Prostate gland (tissue), 2 donors: ENCODE measurements at regions not wholly inside any gene's neighbourhood (a gene's known extent, or its start where the extent isn't known, plus 50 kb on each side); places are given as distances from the start of the nearest gene placed in this dataset.

ENCODE experiments used
- POLR2A ChIP-seq: fragments of 450-650 bp; IDR thresholded peaks from one replicate; pipeline ENCODE4 v1.6.1; 2016; ENCODE audit warnings: antibody characterized with exemption, mild to moderate bottlenecking
- POLR2AphosphoS5 ChIP-seq: sonication (generic); formaldehyde crosslinking; IDR thresholded peaks from one replicate; pipeline ENCODE4 v1.6.1; 2017; ENCODE audit warnings: antibody characterized with exemption
- TF ChIP-seq, protein P1 (sequence below), 4 experiments: fragments of 200-600 bp in 2 of 4; fragments of 450-650 bp in 2 of 4; sonication (generic) in 2 of 4; IDR thresholded peaks; 1 replicate in 3 of 4; 2 replicates in 1 of 4; pipeline ENCODE4 v1.5.1; 2016 to 2019; ENCODE audit warnings: antibody characterized with exemption in 4 of 4, mild to moderate bottlenecking in 2 of 4, moderate library complexity in 2 of 4

DNA sequence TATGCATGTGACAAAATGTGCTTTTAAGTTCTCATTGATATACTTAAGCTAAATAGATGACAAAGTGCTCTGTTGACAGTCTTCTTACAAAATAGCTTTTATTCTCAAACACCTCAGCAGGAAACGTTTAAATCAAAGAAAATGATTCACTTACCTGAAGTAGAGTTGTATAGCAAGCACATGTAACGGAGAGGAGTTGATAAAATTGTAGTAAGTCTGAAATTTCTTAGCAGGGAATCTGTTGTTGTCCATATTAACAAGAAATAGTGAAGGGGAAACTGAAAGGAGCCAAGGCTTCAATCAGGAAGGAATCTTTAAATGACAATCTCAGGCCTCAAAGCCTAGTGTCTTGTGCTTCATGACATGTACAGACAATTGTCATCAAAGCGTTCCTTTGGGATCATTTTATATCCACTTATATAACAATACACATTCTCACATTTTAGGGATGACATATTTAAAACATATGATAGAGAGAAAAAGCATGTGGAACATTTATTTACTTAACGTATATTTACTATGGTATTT lies 2010.2 kb upstream of the IGFBP7 start:
- no peak for TF ChIP-seq POLR2A
- TF ChIP-seq, protein P1, sequence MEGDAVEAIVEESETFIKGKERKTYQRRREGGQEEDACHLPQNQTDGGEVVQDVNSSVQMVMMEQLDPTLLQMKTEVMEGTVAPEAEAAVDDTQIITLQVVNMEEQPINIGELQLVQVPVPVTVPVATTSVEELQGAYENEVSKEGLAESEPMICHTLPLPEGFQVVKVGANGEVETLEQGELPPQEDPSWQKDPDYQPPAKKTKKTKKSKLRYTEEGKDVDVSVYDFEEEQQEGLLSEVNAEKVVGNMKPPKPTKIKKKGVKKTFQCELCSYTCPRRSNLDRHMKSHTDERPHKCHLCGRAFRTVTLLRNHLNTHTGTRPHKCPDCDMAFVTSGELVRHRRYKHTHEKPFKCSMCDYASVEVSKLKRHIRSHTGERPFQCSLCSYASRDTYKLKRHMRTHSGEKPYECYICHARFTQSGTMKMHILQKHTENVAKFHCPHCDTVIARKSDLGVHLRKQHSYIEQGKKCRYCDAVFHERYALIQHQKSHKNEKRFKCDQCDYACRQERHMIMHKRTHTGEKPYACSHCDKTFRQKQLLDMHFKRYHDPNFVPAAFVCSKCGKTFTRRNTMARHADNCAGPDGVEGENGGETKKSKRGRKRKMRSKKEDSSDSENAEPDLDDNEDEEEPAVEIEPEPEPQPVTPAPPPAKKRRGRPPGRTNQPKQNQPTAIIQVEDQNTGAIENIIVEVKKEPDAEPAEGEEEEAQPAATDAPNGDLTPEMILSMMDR (IDR thresholded peaks at IDR 0.05): no peak
- no peak for TF ChIP-seq POLR2AphosphoS5
